ENCODE measurements at regions not wholly inside any gene's neighbourhood (a gene's known extent, or its start where the extent isn't known, plus 50 kb on each side); places are given as distances from the start of the nearest gene placed in this dataset.
"Not testable (repeated sequence)": the region's sequence is repeated elsewhere in the genome, so short reads cannot be mapped to it uniquely, and the experiment has no call there.

DNA sequence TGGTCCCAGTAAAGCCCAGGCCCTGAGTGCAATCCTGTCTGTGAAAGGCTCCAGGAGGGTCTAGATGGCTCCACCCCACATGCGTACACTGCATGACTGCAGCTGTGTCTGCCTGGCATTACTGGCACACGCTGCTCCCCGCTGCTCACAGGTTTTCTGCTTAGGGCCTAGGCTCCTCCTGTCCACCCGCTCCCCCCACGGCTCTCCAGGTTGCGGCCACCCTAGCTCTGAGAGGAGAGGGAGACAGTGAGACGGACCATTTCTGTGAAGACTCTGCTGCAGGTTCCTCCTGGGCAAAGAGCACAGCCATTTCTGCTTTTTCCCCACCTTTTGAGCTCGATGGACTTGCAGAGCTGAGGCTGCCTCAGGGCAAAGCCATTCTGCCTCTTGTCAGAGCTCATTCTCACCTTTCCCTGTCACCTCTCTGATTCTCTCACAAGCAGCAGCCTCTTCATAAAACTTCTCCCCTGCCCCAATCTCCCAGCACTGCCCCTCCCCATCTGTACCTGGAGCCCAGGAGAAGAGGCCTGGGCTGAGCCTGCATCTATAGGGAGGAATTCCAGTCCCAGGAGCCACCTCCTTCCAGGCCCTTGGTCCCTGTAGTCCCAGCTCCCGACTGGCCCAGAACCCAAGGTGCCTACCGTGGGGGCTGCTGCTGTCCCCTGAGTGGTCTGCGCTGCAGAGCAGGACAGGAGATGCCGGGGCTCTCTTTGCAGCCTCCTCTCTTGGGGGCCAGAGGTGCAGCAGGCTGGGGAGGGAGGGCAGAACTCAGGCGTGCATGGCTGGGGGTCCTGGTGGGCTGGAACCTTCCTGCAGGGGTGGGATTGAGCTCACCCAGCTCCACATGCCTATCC, 433.7 kb upstream of the B3GAT1 start:
- no peak for DNase-seq (ENCODE audit: low spot score)

DNA sequence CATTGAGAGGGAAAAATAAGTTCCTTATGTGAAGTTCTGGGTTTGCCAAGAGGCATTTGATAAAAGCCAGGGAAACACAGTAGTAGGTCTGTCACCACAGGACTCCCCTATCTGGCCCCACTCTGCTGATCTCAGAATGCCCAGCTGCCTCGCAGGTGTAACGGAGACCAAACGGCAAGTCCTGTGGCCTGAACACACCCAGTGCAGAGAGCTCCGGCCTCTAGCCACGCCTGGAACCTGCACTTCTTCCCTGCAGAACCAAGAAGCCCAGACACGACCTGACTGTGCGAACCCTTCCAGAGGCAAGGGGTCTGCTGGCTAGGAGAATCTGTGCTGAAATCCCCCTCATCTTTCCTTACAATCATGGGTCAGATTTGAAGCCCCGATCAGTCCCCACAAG, 432.8 kb upstream of the B3GAT1 start:
- no peak for DNase-seq (ENCODE audit: low spot score)

DNA sequence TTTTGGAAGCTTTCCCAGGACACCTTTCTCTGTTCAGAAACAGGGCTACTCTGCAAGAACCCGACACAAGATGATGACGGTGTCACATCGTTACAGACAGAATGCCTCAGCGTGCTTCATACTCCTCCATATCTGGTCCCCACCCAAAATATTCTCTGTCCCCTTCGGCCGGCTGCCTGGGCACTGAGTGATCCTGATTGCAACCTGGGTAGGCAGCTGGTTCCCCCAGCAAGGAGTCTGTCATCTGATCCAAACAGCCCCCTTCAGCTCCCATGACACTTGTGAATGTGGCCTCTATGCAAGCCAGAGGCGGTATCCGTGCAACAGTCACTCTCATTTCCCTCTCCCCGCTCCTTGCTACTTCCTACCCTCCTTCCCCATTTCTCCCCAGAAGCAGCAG, 431.7 kb upstream of the B3GAT1 start:
- DNase-seq (ENCODE audit: low spot score): no peak

DNA sequence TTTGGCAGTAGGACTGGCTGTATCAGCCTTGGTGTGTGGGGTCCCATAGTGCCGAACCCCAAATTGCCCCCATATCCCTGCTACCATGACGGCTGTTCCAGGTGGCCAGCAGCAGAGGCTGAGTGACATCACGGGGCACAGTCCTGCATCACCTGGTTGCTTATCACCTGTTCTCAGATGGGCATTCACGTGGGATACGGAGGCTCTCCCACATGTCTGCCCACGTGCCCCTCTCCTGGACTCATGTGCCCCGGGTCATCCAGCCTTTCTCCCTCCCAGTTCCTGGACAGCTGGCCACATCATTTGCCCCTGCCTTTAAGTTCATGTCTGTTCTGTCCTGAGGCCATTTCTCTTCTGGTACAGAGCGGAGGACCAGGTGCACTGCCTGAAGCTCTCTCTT, 431.0 kb upstream of the B3GAT1 start:
- no peak for DNase-seq (ENCODE audit: low spot score)

DNA sequence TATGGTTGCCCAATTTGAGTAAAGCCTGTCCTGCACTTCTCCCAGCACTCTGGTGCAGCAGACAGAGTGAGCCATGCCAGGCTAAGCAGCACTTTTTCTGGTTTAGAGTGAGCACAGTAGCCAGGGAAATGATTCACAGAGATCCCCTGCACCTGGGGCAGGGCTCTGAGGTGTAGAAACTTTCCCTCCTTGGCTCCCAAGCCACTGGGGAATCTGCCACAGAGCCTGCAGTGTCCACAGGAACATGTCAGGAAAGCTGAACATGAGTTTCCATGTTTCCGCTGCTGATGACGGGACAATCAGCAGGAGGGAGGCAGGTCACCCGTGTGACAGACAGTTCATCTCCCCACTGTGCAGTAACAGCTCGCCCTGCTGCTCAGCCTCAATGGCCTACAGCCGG, 429.9 kb upstream of the B3GAT1 start:
- no peak for DNase-seq (ENCODE audit: low spot score)

DNA sequence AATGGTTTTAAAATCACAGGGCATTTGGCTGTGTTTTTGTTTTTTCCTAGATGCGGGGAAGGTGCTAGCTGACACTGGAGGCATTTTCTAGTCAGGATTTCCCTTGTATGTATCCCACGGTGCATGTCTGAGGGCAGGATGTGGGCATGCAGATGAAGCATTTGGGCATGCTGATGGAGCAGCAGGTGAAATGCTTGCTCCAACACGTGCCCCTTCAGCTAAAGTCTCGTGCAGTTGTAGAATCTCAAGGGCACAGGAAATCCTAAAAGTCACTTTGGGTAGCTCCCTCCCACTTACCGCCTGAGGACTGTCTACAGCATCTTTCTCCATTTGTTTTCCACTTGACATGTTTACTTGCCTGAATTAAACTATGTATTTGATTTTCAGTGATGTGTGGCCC, 429.4 kb upstream of the B3GAT1 start:
- no peak for DNase-seq (ENCODE audit: low spot score)

DNA sequence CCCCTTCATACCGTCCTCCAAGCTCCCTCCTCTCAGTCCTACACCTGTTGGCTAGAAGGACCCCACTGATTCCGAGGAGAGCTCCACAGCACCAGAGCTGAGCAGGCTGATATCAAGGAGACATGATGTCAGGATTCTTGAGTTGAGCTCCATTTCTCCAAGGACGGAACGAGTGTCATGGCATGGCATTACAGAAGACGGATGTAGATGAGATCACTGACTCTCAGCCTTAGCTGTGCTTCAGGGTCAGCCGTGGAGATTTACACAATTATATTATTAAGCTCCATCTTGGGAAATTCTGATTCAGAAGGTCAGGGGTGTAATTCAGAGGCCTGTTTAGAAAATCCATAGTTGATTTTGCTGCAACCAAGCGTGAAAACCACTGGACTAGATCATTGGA, 428.9 kb upstream of the B3GAT1 start:
- no peak for DNase-seq (ENCODE audit: low spot score)

DNA sequence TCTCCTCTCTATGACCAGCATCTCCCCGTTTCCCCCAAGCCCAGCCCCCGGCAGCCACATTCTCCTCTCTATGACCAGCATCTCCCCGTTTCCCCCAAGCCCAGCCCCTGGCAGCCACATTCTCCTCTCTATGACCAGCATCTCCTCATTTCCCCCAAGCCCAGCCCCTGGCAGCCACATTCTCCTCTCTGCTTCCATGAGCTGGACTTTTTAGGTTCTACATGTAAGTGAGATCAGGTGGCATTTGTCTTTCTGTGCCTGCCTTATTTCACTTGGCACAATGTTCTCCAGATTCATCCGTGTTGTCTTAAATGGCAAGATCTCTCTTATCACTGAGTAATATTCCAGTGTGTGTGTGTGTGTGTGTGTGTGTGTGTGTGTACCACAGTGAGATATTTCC, 428.1 kb upstream of the B3GAT1 start:
- not testable (repeated sequence) for DNase-seq (ENCODE audit: low spot score)

DNA sequence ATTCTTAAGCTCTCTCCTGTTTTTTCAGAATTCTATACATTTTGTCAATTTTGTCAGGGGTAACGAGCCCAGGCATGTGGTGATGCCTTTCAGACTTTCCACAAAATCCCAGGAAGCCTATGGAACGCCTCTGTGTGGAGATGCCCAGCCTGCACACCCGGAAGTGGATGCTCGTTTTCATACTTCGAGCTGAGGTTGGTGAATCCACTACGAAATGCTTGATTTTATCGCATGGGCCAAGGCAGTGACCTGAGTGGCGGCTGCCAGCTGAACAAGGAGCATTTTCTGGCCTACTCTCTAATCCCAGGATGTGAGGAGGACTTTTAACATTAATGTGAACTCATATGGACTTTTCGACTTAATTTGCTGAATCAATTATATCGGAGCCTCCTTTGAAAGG, 426.7 kb upstream of the B3GAT1 start:
- no peak for DNase-seq (ENCODE audit: low spot score)

DNA sequence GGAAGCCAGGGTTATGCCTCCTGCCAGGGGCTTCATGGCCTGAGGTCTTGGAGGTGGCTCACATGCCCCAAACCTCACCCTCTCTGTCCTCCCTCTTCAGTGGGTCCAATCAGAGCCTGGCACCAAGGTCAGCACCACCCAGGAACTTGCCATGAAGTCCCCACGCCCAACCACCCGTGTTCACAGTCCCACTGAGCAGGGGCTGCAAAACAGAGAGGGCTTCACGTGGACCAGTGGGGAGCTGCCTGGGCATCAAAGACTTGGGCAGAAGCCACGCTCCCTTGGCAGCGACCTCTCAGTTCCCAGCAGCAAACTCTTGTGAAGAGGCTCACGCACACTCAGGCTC, 425.8 kb upstream of the B3GAT1 start:
- no peak for DNase-seq (ENCODE audit: low spot score)

DNA sequence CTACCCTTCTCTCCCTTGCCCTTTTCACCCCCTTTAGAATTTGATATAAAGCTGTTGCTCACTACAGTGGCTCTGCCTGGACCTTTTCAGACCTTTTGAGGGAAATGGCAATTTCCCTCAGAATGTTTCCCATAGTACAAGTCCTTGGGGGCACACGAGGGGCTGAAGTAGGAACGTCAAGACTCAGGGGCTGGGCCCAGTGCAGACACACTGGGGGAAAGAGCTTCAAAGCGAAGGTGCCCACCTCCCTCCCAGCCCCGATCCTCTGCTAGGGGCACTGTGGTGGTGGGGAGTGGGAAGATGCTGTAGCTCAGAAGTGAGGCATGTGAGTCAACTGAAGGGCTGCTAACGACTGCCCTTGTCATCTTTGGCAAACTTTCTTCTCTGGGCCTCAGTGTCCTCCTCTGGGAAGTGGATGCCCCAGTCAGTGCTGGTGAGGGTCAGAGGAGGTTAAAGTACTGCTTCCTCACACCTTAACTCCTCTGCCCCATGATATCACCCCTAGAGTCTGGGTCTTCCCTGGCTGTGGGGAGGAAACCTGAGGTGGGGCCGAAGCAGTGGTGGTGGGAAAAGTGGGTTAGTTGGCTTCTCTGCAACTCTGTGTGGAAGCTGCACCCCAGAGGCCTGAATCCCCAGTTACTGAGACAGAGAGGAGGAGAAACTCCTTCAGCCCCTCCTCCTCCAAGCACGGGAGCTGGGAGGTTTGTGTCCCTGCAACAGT, 425.3 kb upstream of the B3GAT1 start:
- no peak for DNase-seq (ENCODE audit: low spot score)

DNA sequence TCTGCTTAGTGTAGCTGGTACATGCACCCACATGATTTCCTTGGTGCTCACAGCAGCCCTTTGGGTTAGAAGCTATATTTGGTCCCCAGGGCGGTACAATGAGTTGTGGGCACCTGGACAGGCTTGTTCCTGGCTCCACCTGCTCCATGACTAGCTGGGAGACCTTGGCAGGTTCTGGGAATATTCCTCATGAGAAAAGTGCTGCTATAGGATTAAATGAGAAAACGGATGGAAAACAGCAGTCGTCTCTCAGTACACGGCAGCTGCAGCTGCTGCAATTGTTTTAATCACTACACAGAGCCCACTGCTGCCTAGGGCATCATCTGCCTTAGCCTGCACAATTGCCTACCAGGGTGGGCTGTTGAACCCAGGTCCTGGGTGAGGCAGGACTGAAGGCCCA, 424.5 kb upstream of the B3GAT1 start:
- DNase-seq (ENCODE audit: low spot score): no peak

DNA sequence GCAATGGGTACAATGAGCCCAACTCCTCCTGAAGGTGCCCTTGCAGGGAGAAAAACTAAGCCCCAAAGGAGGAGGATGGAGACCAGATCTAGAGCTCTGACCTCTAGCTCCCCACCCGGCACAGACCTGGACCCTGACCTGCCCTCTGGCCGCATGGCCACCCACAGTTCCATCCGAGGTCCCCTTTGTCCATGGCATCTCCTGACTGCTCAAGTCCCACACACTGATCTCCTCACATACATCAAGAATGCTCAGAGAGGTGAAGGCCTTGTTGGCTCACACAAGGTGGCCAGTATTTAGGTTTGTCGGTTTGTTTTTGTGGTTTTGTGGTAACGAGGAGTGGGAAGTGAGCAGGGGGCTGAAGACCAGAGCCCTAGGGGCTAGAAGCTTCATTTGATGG, 423.5 kb upstream of the B3GAT1 start:
- DNase-seq (ENCODE audit: low spot score): no peak

DNA sequence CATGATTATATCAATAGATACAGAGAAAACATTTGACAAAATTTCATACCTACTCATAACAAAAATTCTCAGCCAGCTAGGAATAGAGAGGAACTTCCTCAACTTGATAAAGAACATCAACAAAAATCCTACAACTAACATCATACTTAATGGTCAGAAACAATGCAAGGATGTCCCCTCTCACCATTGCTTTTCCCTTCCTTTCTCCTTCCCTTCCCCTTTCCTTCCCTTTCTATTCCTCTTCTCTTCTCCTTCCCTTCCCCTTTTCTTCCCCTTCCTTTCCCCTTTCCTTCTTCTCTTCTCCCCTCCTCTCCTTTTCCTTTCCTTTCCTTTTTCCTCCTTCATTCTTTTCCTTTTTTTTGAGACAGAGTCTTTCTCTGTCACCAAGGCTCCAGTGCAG, 418.3 kb upstream of the B3GAT1 start:
- no peak for DNase-seq (ENCODE audit: low spot score)

DNA sequence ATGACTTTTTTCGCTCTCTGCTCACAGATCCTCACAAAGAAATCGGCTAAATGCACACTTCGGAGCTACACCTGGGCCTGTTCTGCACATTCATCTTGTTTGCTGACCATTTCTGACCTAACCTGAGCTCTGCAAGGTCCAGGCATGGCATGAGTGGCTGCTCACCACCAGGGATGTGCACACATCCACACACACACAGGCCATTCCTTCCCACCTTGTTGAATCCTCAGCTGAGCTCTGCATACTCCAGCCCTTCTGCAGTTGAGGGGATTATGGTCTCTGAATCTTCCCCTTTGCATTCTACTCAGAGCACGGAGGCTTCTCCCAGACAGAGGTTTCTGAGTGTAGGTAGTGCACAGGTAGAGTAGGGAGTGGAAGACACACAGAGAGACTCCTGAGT, 411.9 kb upstream of the B3GAT1 start:
- DNase-seq (ENCODE audit: low spot score): no peak

DNA sequence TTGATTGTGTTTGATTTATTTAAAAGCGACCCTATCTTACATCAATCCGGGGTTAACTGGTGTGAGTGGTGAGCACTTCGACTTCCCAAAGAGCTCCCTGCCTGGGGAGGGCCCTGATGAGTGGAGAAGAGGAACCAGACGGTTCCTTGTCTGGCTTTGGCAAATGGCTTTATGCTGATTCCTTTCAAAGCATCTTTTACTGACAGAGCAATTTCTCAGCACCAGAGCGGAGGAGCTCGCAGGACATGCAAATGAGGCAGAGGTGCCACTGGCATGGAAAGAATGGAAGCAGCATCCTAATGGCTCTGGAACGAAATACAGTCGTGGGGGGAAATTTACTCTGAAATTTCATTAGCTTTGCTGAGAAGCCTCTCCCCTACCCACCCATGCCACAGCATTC, 410.9 kb upstream of the B3GAT1 start:
- DNase-seq (ENCODE audit: low spot score): no peak

DNA sequence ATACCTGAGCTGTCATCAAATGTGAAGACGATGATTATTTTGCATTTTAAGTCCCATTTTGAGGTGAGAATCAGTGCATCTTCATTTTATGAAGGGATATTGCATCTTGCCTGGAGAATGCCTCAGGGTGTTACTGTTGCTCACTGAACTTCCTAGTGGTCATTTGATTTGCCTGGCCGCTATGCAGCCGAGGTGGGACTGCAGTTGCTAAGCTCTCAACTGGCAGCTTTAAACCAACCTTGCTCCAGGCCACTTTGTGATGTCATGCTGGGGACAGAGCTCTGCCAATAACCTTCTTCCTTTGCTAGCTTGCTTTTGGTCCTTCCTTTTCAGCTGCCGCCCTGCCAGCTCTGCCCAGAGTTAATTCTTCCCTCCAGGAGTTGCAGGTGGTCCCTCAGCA, 409.4 kb upstream of the B3GAT1 start:
- no peak for DNase-seq (ENCODE audit: low spot score)

DNA sequence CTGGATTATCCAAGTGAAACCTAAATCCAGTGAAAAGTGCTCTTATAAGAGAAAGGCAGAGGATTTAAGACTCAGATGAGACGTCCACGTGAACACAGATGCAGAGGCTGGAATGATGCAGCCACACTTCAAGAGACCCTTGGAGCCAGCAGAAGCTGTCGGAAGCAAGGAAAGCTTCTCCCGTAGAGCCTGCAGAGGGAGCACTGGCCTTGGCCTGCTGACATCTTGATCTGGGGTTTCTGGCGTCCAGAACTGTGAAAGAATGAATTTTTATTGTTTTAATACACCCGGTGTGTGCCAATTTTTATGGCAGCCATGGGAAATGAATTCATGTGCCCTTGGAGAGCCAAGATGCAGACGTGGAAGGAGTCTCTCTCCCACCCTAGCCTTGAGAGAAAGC, 407.0 kb upstream of the B3GAT1 start:
- DNase-seq (ENCODE audit: low spot score): no peak

DNA sequence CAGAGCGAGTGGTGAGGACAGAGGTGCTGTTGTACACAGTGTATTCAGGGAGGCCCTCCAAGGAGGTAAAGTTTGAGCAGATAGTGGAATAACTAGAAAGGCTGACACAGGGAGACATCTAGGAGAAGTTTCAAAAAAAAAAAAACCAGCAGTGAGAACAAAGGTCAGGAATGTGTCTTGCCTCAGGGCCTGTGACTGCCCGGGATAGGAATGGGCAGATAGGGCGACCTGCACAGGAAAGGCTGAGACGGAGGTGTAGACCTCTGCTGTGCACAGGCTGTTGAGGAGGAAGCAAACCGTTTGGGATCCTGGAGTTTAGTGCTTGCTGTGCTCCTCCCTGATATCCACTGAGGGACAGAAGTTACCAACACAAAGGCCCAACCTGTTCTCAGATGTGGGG, 406.5 kb upstream of the B3GAT1 start:
- no peak for DNase-seq (ENCODE audit: low spot score)

DNA sequence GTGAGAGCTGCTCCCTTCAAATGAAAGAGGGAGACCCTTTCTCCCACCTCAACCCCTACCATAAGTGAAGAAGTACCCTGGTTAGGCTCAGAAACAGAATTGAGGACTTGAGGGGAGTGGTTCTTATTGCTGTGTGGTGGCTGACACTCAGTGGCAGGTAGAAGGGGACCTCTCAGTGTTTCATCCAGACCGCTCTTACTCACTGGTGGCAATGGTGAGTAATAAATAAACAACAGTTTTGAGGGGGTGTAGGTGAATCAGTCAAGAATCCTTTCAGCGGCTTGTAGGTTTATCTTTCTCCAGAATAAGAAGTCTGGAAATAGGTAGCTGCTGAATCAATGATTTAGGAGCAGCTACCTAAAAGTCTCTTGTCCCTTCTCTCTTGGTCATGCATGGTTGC, 403.4 kb upstream of the B3GAT1 start:
- no peak for DNase-seq (ENCODE audit: low spot score)

DNA sequence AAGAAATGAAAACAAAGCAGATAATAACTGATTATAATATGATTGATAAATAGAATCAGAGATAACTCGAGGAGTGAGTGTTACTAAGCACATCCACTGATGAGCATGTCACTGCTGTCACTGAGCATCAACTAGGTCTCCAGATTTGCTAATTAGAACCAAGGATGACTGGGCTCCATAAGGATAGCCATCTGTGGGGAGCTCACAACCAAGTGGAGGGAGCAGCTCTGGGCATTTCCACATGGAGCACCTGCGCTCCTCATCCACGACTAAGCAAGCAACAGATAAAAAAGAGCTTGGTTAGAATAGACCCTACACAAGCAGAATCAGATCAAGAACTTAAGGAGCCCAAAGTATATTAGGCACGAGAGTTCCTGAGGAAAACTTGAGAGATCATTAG, 396.0 kb upstream of the B3GAT1 start:
- no peak for DNase-seq (ENCODE audit: low spot score)

DNA sequence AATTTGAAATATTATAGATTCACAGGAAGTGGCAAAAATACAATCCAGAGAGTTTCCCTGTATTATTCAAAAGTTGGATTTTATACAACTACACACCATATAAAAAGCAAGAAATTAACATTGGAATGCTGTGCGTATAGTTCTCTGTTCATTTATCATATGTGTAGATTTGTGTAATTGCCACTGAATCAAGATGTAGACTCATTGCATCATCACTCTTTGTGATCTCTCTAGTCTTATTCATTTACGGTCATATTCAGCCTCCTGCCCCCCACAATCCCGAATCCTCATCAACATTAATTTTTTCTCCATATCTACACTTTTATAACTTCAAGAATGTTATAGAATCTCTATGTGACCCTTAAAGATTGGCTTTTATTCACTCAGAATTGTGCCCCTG, 390.6 kb upstream of the B3GAT1 start:
- no peak for DNase-seq (ENCODE audit: low spot score)

DNA sequence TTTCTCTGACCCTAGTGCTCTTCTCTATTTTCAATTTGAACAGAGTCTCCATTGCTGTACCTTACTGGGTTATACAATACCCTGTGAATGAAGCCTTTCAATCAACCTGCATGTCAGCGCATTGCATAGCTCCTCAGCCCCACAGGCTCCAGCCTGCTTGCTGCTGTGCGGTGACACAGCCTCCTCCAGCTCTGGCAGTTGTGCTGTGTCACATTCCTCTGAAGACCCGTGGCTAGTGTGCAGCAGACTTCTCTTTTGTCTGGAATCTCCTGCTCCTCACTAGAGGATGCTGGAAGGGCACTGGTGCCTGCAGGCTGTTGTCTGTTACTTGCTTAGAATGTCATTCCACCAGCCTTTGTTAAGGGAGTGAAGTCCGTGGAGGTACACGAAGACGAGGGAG, 390.1 kb upstream of the B3GAT1 start:
- no peak for DNase-seq (ENCODE audit: low spot score)

DNA sequence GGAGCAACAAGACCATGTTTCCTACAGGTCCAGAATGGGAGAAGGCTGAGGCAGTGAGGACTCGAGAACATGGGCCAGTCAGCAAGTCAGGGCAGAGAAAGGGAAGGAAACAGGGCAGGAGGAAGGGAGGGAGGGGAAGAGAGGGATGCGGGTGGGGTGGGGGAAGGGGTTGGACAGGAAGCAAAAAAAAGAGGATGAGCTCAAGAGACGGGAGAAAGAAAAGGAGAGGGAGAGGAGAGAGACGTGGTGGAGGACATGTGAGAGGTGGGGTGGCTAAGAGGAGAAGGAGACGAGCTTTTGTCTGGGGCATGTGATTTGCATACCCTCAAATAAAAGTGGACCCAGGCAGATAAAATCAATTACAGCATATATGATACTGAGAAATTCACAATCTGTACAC, 389.5 kb upstream of the B3GAT1 start:
- no peak for DNase-seq (ENCODE audit: low spot score)
